ENCODE measurements at regions not wholly inside any gene's neighbourhood (a gene's known extent, or its start where the extent isn't known, plus 50 kb on each side); places are given as distances from the start of the nearest gene placed in this dataset.
"Not testable (repeated sequence)": the region's sequence is repeated elsewhere in the genome, so short reads cannot be mapped to it uniquely, and the experiment has no call there.

- TF ChIP-seq CTCF (conservative IDR thresholded peaks at IDR 0.05; ENCODE audit: low read length), result no peak
- no peak overlapping the region for H3K4me3 ChIP-seq (ENCODE audit: low read length)
- no peak for DNase-seq (ENCODE audit: low read depth)
Measured at GRCh38 chr14:71348394-71348793, 441.1 kb downstream of the PCNX1 start.

GRCh38 chr14:71348817-71349216 is 441.6 kb downstream of the PCNX1 start:
- no peak for TF ChIP-seq CTCF (conservative IDR thresholded peaks at IDR 0.05; ENCODE audit: low read length)
- H3K4me3 ChIP-seq (ENCODE audit: low read length), result no peak overlapping the region
- no peak for DNase-seq (ENCODE audit: low read depth)

- no peak overlapping the region for H3K4me3 ChIP-seq (ENCODE audit: low read length)
- DNase-seq (ENCODE audit: low read depth), result no peak
- TF ChIP-seq CTCF (conservative IDR thresholded peaks at IDR 0.05; ENCODE audit: low read length), result no peak
Measured at GRCh38 chr14:71354142-71354541, 446.9 kb downstream of the PCNX1 start.

GRCh38 chr14:71354801-71355200 is 447.5 kb downstream of the PCNX1 start:
- H3K4me3 ChIP-seq (ENCODE audit: low read length), result no peak overlapping the region
- DNase-seq (ENCODE audit: low read depth), result peak; percentile 9
- TF ChIP-seq CTCF (conservative IDR thresholded peaks at IDR 0.05; ENCODE audit: low read length), result no peak

- no peak overlapping the region for H3K4me3 ChIP-seq (ENCODE audit: low read length)
- peak; percentile 93 for DNase-seq (ENCODE audit: low read depth)
- no peak for TF ChIP-seq CTCF (conservative IDR thresholded peaks at IDR 0.05; ENCODE audit: low read length)
Measured at GRCh38 chr14:71355324-71356201, 448.3 kb downstream of the PCNX1 start.

- no peak for DNase-seq (ENCODE audit: low read depth)
- TF ChIP-seq CTCF (conservative IDR thresholded peaks at IDR 0.05; ENCODE audit: low read length), result no peak
- no peak overlapping the region for H3K4me3 ChIP-seq (ENCODE audit: low read length)
Measured at GRCh38 chr14:71358209-71358931, 451.1 kb downstream of the PCNX1 start.

- DNase-seq (ENCODE audit: low read depth); H3K4me3 ChIP-seq (ENCODE audit: low read length): not testable (repeated sequence)
Measured at GRCh38 chr14:71358932-71359421, 451.7 kb downstream of the PCNX1 start.
